ENCODE measurements at regions not wholly inside any gene's neighbourhood (a gene's known extent, or its start where the extent isn't known, plus 50 kb on each side); places are given as distances from the start of the nearest gene placed in this dataset.

DNA sequence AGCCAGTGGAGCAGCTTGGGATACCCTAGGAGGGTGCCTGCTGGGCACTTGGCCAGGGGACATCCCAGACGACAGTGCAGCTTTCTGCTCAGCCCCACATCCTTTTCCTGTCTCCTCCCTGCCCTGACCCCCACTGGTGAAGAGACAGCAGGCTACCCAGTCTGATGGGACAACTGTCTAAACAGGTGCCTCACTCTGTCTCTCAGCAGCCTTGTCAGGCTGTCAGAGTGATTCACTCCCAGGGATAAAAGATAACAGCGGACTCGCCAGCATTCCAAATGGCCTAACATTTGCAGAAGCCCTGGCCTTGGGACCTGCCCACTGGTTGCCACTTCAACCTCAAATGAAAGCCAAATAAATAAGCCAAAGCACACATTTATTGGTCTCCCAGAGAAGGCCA lies 318.6 kb upstream of the PLET1 start:
- DNase-seq (no peak), ATAC-seq (no peak)
- Mint-ChIP-seq H3K9me3 (no peaks in the 10 kb centered on the region), H3K4me3 (no peak overlapping the region), H3K27ac (no peak overlapping the region), H3K27me3 (ENCODE audit: low read depth in 2 of 2) (no peaks in the 10 kb centered on the region), H3K36me3 (no peaks in the 10 kb centered on the region), H3K4me1 (no peaks in the 10 kb centered on the region)
- no peak overlapping the region for H3K27ac ChIP-seq (ENCODE audit: low read length)
- TF ChIP-seq, protein P1, sequence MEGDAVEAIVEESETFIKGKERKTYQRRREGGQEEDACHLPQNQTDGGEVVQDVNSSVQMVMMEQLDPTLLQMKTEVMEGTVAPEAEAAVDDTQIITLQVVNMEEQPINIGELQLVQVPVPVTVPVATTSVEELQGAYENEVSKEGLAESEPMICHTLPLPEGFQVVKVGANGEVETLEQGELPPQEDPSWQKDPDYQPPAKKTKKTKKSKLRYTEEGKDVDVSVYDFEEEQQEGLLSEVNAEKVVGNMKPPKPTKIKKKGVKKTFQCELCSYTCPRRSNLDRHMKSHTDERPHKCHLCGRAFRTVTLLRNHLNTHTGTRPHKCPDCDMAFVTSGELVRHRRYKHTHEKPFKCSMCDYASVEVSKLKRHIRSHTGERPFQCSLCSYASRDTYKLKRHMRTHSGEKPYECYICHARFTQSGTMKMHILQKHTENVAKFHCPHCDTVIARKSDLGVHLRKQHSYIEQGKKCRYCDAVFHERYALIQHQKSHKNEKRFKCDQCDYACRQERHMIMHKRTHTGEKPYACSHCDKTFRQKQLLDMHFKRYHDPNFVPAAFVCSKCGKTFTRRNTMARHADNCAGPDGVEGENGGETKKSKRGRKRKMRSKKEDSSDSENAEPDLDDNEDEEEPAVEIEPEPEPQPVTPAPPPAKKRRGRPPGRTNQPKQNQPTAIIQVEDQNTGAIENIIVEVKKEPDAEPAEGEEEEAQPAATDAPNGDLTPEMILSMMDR (IDR thresholded peaks at IDR 0.05), result no peak
- no peaks in the 10 kb centered on the region for H3K4me1 ChIP-seq (ENCODE audit: control insufficient read depth, insufficient read depth, low read length)
- intact Hi-C loops (cut with micrococcal nuclease), result no loop called here
- 58% methylated on average over 3 of the region's 3 CpGs for WGBS (ENCODE audit: insufficient coverage)
- H3K9me3 ChIP-seq (ENCODE audit: control insufficient read depth, insufficient read depth, low read length), result no peaks in the 10 kb centered on the region
- H3K4me3 ChIP-seq (ENCODE audit: low read length), result no peak overlapping the region
- no peaks in the 10 kb centered on the region for H3K27me3 ChIP-seq (ENCODE audit: control insufficient read depth, insufficient read depth, low read length)
- no peaks in the 10 kb centered on the region for H3K36me3 ChIP-seq (ENCODE audit: control insufficient read depth, insufficient read depth, low read length)

DNA sequence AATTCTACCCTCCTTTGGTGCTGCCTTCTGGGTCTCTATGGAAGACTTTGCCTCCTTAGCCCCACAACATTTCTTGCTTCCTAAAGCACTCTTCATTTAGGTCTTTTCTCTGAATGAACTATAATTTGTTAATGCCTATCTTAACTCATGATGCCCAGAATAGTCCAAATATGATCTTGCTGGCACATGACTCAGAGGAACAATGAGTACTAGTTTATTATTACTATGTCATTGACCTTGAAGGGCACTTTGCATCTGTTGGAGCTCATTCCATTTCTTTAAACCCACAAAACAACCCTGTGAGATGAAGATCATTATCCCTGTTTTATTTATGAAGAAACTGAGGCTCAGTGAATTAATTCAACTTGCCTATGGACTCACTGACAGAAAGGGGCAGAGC lies 320.2 kb upstream of the PLET1 start:
- Histone ChIP-seq H3K9me3 (ENCODE audit: control insufficient read depth, insufficient read depth, low read length) (no peaks in the 10 kb centered on the region), H3K36me3 (ENCODE audit: control insufficient read depth, insufficient read depth, low read length) (no peaks in the 10 kb centered on the region), H3K4me1 (ENCODE audit: control insufficient read depth, insufficient read depth, low read length) (no peaks in the 10 kb centered on the region), H3K4me3 (ENCODE audit: low read length) (no peak overlapping the region), H3K27me3 (ENCODE audit: control insufficient read depth, insufficient read depth, low read length) (no peaks in the 10 kb centered on the region), H3K27ac (ENCODE audit: low read length) (no peak overlapping the region)
- DNase-seq (no peak), ATAC-seq (no peak)
- intact Hi-C loops (cut with micrococcal nuclease), result no loop called here
- Mint-ChIP-seq H3K36me3 (no peaks in the 10 kb centered on the region), H3K9me3 (no peaks in the 10 kb centered on the region), H3K4me3 (no peak overlapping the region), H3K4me1 (no peaks in the 10 kb centered on the region), H3K27me3 (ENCODE audit: low read depth in 2 of 2) (peaks cover 2 to 7% of the 10 kb centered on the region in 2 donors), H3K27ac (no peak overlapping the region)
- TF ChIP-seq, protein P1 (IDR thresholded peaks at IDR 0.05), result no peak

DNA sequence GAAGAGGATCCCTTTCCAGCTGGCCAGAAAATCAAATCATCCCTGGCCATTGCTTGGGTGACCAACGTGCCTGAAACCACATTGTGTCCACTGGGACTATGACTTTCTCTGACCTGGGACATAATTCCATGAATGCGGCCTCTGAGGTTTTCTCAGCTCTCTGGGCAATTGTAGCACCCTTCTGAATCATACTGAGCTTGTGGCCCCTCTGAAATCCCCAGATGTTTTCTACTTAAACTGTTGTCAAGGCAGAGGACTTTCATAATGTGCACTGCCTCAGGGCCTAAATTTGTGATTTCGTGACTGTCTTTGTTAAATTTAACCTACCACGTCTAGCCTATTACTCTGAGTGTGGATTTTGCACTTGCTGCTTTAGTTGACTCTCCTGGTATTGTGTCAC lies 321.1 kb upstream of the PLET1 start:
- Mint-ChIP-seq H3K36me3 (no peaks in the 10 kb centered on the region), H3K4me3 (no peak overlapping the region), H3K9me3 (no peaks in the 10 kb centered on the region), H3K27ac (no peak overlapping the region), H3K4me1 (no peaks in the 10 kb centered on the region), H3K27me3 (ENCODE audit: low read depth in 2 of 2) (peaks cover 9% of the 10 kb centered on the region in 2 donors)
- DNase-seq (no peak), ATAC-seq (no peak)
- Histone ChIP-seq H3K4me1 (ENCODE audit: control insufficient read depth, insufficient read depth, low read length) (no peaks in the 10 kb centered on the region), H3K27ac (ENCODE audit: low read length) (no peak overlapping the region), H3K27me3 (ENCODE audit: control insufficient read depth, insufficient read depth, low read length) (no peaks in the 10 kb centered on the region), H3K9me3 (ENCODE audit: control insufficient read depth, insufficient read depth, low read length) (no peaks in the 10 kb centered on the region), H3K4me3 (ENCODE audit: low read length) (no peak overlapping the region), H3K36me3 (ENCODE audit: control insufficient read depth, insufficient read depth, low read length) (no peaks in the 10 kb centered on the region)
- WGBS (ENCODE audit: insufficient coverage), result 67% methylated on average over 4 of the region's 4 CpGs
- TF ChIP-seq, protein P1 (IDR thresholded peaks at IDR 0.05), result no peak
- intact Hi-C loops (cut with micrococcal nuclease), result no loop called here

DNA sequence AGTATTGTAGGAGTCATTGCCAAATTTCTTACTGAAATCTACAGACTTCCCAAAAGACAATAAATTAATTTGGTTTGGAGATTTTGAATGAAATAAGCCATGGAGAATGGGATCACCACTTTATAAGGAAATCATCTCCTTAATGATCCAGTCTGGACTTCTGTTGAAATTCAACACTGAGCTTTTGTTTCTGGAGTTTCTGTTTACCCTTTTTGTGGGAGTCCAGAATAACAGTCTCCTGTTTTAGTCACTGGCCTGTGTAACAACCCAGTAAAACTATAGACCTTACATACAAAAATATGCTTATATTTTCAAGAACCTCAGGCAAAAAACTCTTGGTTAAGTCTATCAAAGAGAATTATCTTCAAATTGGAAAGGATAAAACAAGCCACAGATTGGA lies 321.7 kb upstream of the PLET1 start:
- Histone ChIP-seq H3K36me3 (ENCODE audit: control insufficient read depth, insufficient read depth, low read length) (no peaks in the 10 kb centered on the region), H3K4me3 (ENCODE audit: low read length) (no peak overlapping the region), H3K27ac (ENCODE audit: low read length) (no peak overlapping the region), H3K9me3 (ENCODE audit: control insufficient read depth, insufficient read depth, low read length) (no peaks in the 10 kb centered on the region), H3K27me3 (ENCODE audit: control insufficient read depth, insufficient read depth, low read length) (no peaks in the 10 kb centered on the region), H3K4me1 (ENCODE audit: control insufficient read depth, insufficient read depth, low read length) (no peaks in the 10 kb centered on the region)
- DNase-seq (no peak), ATAC-seq (no peak)
- TF ChIP-seq, protein P1 (IDR thresholded peaks at IDR 0.05), result no peak
- intact Hi-C loops (cut with micrococcal nuclease), result no loop called here
- Mint-ChIP-seq H3K9me3 (no peaks in the 10 kb centered on the region), H3K27me3 (ENCODE audit: low read depth in 2 of 2) (peaks cover 9% of the 10 kb centered on the region in 2 donors), H3K4me3 (no peak overlapping the region), H3K36me3 (no peaks in the 10 kb centered on the region), H3K4me1 (no peaks in the 10 kb centered on the region), H3K27ac (no peak overlapping the region)

Data from natural killer cell (primary cell).